Activated CD4-positive, CD25-positive, alpha-beta regulatory T cell treated with anti-CD3 and anti-CD28 coated beads, Interleukin-2, amount 50 U/mL, for 24 hours (primary cell): ENCODE measurements at regions not wholly inside any gene's neighbourhood (a gene's known extent, or its start where the extent isn't known, plus 50 kb on each side); places are given as distances from the start of the nearest gene placed in this dataset.

Source experiments
- ATAC-seq, 2 donors: fragments of 150-1000 bp; cut with Tn5 transposase; one replicate each; pipeline ENCODE4 v1.10.0; 2021; ENCODE audit warnings: mild to moderate bottlenecking in 1 of 2, moderate library complexity in 1 of 2

GRCh38 chr12:96134200-96134599 is 60.0 kb upstream of the ELK3 start:
- peak; percentile 48 to 53 for ATAC-seq

GRCh38 chr12:96136161-96136560 is 58.0 kb upstream of the ELK3 start:
- ATAC-seq, result no peak

GRCh38 chr12:96136725-96137378 is 57.3 kb upstream of the ELK3 start:
- ATAC-seq, result peak; percentile 21 to 24

- ATAC-seq, result no peak
Observed at GRCh38 chr12:96140174-96140573, 54.0 kb upstream of the ELK3 start.

GRCh38 chr12:96141216-96141912 is 52.8 kb upstream of the ELK3 start:
- ATAC-seq, result no peak

GRCh38 chr12:96143392-96143791 is 50.8 kb upstream of the ELK3 start:
- no peak for ATAC-seq

GRCh38 chr12:96143827-96144565 is 50.2 kb upstream of the ELK3 start:
- no peak for ATAC-seq
